GM23338 (cell line): ENCODE measurements at regions not wholly inside any gene's neighbourhood (a gene's known extent, or its start where the extent isn't known, plus 50 kb on each side); places are given as distances from the start of the nearest gene placed in this dataset.
A peak's percentile ranks its signal among the peaks of the same experiment; 100 is the strongest.

Experiments used
- ATAC-seq: fragments of 200-7000 bp; cut with Tn5 transposase; 3 replicates; pipeline ENCODE4 v1.9.1; 2020
- DNase-seq: peaks from one replicate; pipeline ENCODE4 v3.0.0-alpha.2; 2015; ENCODE audit warnings: low spot score
- H2AFZ ChIP-seq: fragments of 200-600 bp; sonication (generic); 2 replicates; pipeline ENCODE4 v1.8.0; 2016; ENCODE audit warnings: antibody characterized with exemption, mild to moderate bottlenecking, moderate library complexity
- H3F3A ChIP-seq: fragments of 200-600 bp; sonication (generic); replicated peaks from 2 replicates; pipeline ENCODE4 v1.8.0; 2017; ENCODE audit warnings: antibody characterized with exemption, mixed run types, low read depth
- H3K27ac ChIP-seq: fragments of 200-600 bp; sonication (generic); 2 replicates; pipeline ENCODE4 v1.6.1; 2016; ENCODE audit warnings: low read depth
- H3K27me3 ChIP-seq: fragments of 200-600 bp; sonication (generic); 2 replicates; pipeline ENCODE4 v1.8.0; 2016; ENCODE audit warnings: mild to moderate bottlenecking, mixed run types, moderate library complexity; ENCODE audit not compliant: insufficient read depth
- H3K36me3 ChIP-seq: fragments of 200-600 bp; sonication (generic); 2 replicates; pipeline ENCODE4 v1.8.0; 2016; ENCODE audit warnings: mild to moderate bottlenecking; ENCODE audit not compliant: insufficient read depth
- H3K4me1 ChIP-seq: fragments of 200-600 bp; sonication (generic); 2 replicates; pipeline ENCODE4 v1.8.0; 2016; ENCODE audit warnings: mild to moderate bottlenecking, moderate library complexity; ENCODE audit not compliant: insufficient read depth
- H3K4me2 ChIP-seq: fragments of 200-600 bp; sonication (generic); 2 replicates; pipeline ENCODE4 v1.7.1; 2017; ENCODE audit warnings: mixed run types
- H3K4me3 ChIP-seq: fragments of 200-600 bp; sonication (generic); 2 replicates; pipeline ENCODE4 v1.6.1; 2016; ENCODE audit warnings: mixed run types
- H3K79me2 ChIP-seq: fragments of 200-600 bp; sonication (generic); replicated peaks from 2 replicates; pipeline ENCODE4 v1.8.0; 2017; ENCODE audit warnings: mild to moderate bottlenecking; ENCODE audit not compliant: insufficient read depth
- H3K9me2 ChIP-seq: fragments of 200-600 bp; sonication (generic); 2 replicates; pipeline ENCODE4 v1.8.0; 2017; ENCODE audit not compliant: insufficient read depth
- H4K20me1 ChIP-seq: fragments of 200-600 bp; sonication (generic); replicated peaks from 2 replicates; pipeline ENCODE4 v1.8.0; 2017; ENCODE audit warnings: mild to moderate bottlenecking; ENCODE audit not compliant: insufficient read depth
- H3K27ac Mint-ChIP-seq: 2 replicates; pipeline ENCODE4 v1.8.0; 2020; ENCODE audit warnings: inconsistent platforms, mild to moderate bottlenecking, moderate library complexity, mixed read lengths
- H3K27me3 Mint-ChIP-seq: 3 replicates; pipeline ENCODE4 v1.8.0; 2022; ENCODE audit warnings: low read depth, mild to moderate bottlenecking, moderate library complexity, mixed read lengths, inconsistent platforms; ENCODE audit not compliant: insufficient read depth, poor library complexity
- H3K36me3 Mint-ChIP-seq: 3 replicates; pipeline ENCODE4 v1.8.0; 2021; ENCODE audit warnings: low read depth, mild to moderate bottlenecking, inconsistent platforms, moderate library complexity, mixed read lengths
- H3K4me1 Mint-ChIP-seq: 3 replicates; pipeline ENCODE4 v1.8.0; 2020; ENCODE audit warnings: mild to moderate bottlenecking, inconsistent platforms, mixed read lengths
- H3K4me3 Mint-ChIP-seq: 3 replicates; pipeline ENCODE4 v1.8.0; 2021; ENCODE audit warnings: moderate library complexity, mild to moderate bottlenecking, inconsistent platforms, mixed read lengths
- H3K9me3 Mint-ChIP-seq: 3 replicates; pipeline ENCODE4 v1.8.0; 2020; ENCODE audit warnings: moderate library complexity, mild to moderate bottlenecking, inconsistent platforms, mixed read lengths
- CREB1 ChIP-seq: fragments of 250-450 bp; sonication (Bioruptor Pico); IDR thresholded peaks from 2 replicates; pipeline ENCODE4 v1.5.0; 2020; ENCODE audit warnings: low read depth, mild to moderate bottlenecking, moderate library complexity
- CTCF ChIP-seq, 2 experiments: fragments of 200-600 bp in 1 of 2; sonication (generic) in 1 of 2; conservative IDR thresholded peaks; 2 replicates each; pipeline versions ENCODE4 v1.5.1 to v1.6.1; 2016 to 2017; ENCODE audit warnings: antibody characterized with exemption in 2 of 2, low read depth in 2 of 2, mild to moderate bottlenecking in 2 of 2, moderate library complexity in 1 of 2
- ETS1 ChIP-seq: IDR thresholded peaks from 2 replicates; pipeline ENCODE4 v1.6.1; 2016; ENCODE audit warnings: antibody characterized with exemption
- EZH2 ChIP-seq: fragments of 200-600 bp; sonication (generic); IDR thresholded peaks from one replicate; pipeline ENCODE4 v1.8.0; 2017; ENCODE audit warnings: antibody characterized with exemption, mild to moderate bottlenecking, low read depth; ENCODE audit not compliant: unreplicated experiment
- EZH2phosphoT487 ChIP-seq: fragments of 200-600 bp; sonication (generic); IDR thresholded peaks from one replicate; pipeline ENCODE4 v1.8.1; 2018; ENCODE audit warnings: antibody characterized with exemption; ENCODE audit not compliant: unreplicated experiment
- JUNB ChIP-seq: IDR thresholded peaks from one replicate; pipeline ENCODE4 v1.6.1; 2016; ENCODE audit warnings: antibody characterized with exemption; ENCODE audit not compliant: unreplicated experiment
- NANOG ChIP-seq: IDR thresholded peaks from 2 replicates; pipeline ENCODE4 v1.6.1; 2016; ENCODE audit warnings: antibody characterized with exemption, borderline replicate concordance
- POLR2AphosphoS5 ChIP-seq: IDR thresholded peaks from 2 replicates; pipeline ENCODE4 v1.6.1; 2016; ENCODE audit warnings: antibody characterized with exemption, low read depth
- REST ChIP-seq: IDR thresholded peaks from one replicate; pipeline ENCODE4 v1.6.1; 2018; ENCODE audit warnings: antibody characterized with exemption; ENCODE audit not compliant: unreplicated experiment
- STAT1 ChIP-seq: IDR thresholded peaks from one replicate; pipeline ENCODE4 v1.6.1; 2016; ENCODE audit warnings: antibody characterized with exemption; ENCODE audit not compliant: unreplicated experiment
- ZNF114 ChIP-seq: fragments of 250-450 bp; sonication (Bioruptor Pico); IDR thresholded peaks from 2 replicates; pipeline ENCODE4 v1.5.0; 2020; ENCODE audit warnings: mild to moderate bottlenecking, moderate library complexity
- ZNF331 ChIP-seq: fragments of 250-450 bp; sonication (Bioruptor Pico); IDR thresholded peaks from 2 replicates; pipeline ENCODE4 v1.5.0; 2020; ENCODE audit warnings: low read depth, mild to moderate bottlenecking, moderate library complexity
- ZNF462 ChIP-seq: fragments of 250-450 bp; sonication (Bioruptor Pico); IDR thresholded peaks from 2 replicates; pipeline ENCODE4 v1.5.0; 2020; ENCODE audit warnings: mild to moderate bottlenecking, moderate library complexity

GRCh38 chr15:26355472-26356074 is 417.3 kb downstream of the GABRB3 start:
- Mint-ChIP-seq H3K27ac (no peak overlapping the region), H3K4me3 (no peak overlapping the region), H3K27me3 (no peaks in the 10 kb centered on the region), H3K9me3 (no peaks in the 10 kb centered on the region), H3K36me3 (no peaks in the 10 kb centered on the region), H3K4me1 (peaks cover 11% of the 10 kb centered on the region; the same call in 2 of the 3 replicates)
- no peaks in the 10 kb centered on the region for H3K79me2 ChIP-seq
- no peaks in the 10 kb centered on the region for H3K4me1 ChIP-seq
- no peaks in the 10 kb centered on the region for H3K9me2 ChIP-seq
- no peaks in the 10 kb centered on the region for H3K36me3 ChIP-seq
- ATAC-seq, result peak; percentile 70
- no peak overlapping the region for H3K27ac ChIP-seq
- H3K4me3 ChIP-seq, result no peak overlapping the region
- no peaks in the 10 kb centered on the region for H3K27me3 ChIP-seq
- H3F3A ChIP-seq, result no peaks in the 10 kb centered on the region
- H4K20me1 ChIP-seq, result no peaks in the 10 kb centered on the region
- no peak for TF ChIP-seq NANOG
- no peak for TF ChIP-seq ETS1
- TF ChIP-seq POLR2AphosphoS5, result no peak
- no peak for TF ChIP-seq EZH2
- TF ChIP-seq ZNF462 (CRISPR knock-in tag), result no peak
- TF ChIP-seq REST, result no peak
- no peak for TF ChIP-seq JUNB
- no peak for TF ChIP-seq ZNF114 (CRISPR knock-in tag)
- TF ChIP-seq CREB1 (CRISPR knock-in tag), result no peak
- no peak for TF ChIP-seq CTCF (conservative IDR thresholded peaks at IDR 0.05; ENCODE audit: low read depth in 2 of 2)
- TF ChIP-seq EZH2phosphoT487, result no peak
- no peak for TF ChIP-seq ZNF331 (CRISPR knock-in tag)
- no peak for TF ChIP-seq STAT1
- DNase-seq, result peak; percentile 43
- H3K4me2 ChIP-seq, result no peak overlapping the region
- H2AFZ ChIP-seq, result no peak overlapping the region
